ENCODE measurements at regions not wholly inside any gene's neighbourhood (a gene's known extent, or its start where the extent isn't known, plus 50 kb on each side); places are given as distances from the start of the nearest gene placed in this dataset.

DNA sequence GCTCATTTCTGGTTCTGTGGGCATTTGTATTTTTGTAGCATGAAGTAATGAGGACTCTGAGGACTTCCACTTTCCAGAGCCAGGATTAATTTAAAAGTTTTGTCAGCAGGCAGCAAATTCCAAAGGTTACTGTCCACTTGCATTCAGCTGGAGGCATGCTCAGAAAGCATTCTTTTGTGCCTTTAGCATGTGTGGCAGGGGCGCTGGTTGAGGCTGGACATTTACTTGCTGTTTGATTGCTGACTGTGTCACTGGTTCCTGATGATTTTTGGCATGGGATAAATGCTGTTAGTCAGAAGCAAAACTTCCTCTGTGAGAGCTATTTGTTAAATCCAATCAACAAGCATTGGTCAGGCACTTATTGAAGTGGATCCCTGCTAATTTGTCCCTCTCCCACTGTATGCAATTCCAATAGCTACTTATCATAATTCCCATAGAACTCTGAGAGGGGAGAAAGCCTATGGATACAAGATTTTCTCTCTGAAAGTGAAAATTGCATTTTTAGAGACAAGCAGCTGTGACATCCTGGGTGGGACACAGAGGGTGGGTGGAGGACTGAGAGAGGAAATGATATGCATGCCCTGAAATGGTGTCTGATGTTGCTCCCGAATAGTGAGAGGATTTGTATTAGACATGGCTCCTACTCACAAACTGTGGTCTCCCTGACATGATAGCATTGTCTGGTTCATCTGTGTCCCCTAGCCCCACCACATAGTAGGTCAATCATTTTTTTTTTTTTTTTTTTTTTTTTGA lies 161.2 kb upstream of the WDR11 start:
- DNase-seq (no peak), ATAC-seq (no peak)
- H3K4me3 ChIP-seq: no peak overlapping the region
- no peak overlapping the region for H3K27ac ChIP-seq
- no peaks in the 10 kb centered on the region for H3K36me3 ChIP-seq
- no peaks in the 10 kb centered on the region for H3K27me3 ChIP-seq
- intact Hi-C loops (cut with DNase I; ENCODE audit: low total_unique reads): no loop called here
- no peaks in the 10 kb centered on the region for H3K4me1 ChIP-seq
- TF ChIP-seq POLR2A (IDR thresholded peaks at IDR 0.05): no peak
- TF ChIP-seq, protein P1, sequence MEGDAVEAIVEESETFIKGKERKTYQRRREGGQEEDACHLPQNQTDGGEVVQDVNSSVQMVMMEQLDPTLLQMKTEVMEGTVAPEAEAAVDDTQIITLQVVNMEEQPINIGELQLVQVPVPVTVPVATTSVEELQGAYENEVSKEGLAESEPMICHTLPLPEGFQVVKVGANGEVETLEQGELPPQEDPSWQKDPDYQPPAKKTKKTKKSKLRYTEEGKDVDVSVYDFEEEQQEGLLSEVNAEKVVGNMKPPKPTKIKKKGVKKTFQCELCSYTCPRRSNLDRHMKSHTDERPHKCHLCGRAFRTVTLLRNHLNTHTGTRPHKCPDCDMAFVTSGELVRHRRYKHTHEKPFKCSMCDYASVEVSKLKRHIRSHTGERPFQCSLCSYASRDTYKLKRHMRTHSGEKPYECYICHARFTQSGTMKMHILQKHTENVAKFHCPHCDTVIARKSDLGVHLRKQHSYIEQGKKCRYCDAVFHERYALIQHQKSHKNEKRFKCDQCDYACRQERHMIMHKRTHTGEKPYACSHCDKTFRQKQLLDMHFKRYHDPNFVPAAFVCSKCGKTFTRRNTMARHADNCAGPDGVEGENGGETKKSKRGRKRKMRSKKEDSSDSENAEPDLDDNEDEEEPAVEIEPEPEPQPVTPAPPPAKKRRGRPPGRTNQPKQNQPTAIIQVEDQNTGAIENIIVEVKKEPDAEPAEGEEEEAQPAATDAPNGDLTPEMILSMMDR (IDR thresholded peaks at IDR 0.05 in 4 of 5, conservative IDR thresholded peaks at IDR 0.05 in 1 of 5): no peak
- no peaks in the 10 kb centered on the region for H3K9me3 ChIP-seq
- in situ Hi-C loops (cut with MboI; ENCODE audit: low sequenced_read_pairs in 4 of 4): no loop called here

DNA sequence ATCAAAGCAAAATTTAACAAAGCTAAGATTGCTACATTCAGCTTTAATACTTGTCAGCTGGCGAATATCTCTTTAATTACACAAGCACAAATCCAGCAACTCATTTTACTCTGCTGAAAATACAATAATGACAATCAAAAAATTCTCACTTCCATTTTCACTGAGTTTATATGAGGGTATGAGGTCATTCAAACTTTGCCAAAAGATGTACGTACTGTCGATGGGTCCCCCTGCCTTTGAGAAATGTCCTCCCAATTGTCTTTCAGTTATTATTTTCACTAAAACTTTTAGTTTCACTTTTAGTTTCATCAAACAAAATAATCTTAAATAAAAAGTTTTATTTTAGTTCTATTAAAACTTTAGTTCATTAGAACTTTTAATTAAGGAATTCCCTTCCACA lies 159.5 kb upstream of the WDR11 start:
- no peak for ATAC-seq
- no peak for DNase-seq
- in situ Hi-C loops (cut with MboI; ENCODE audit: low sequenced_read_pairs in 4 of 4) (no loop called here), intact Hi-C loops (cut with DNase I; ENCODE audit: low total_unique reads) (no loop called here)
- Histone ChIP-seq H3K4me3 (no peak overlapping the region), H3K27me3 (no peaks in the 10 kb centered on the region), H3K36me3 (no peaks in the 10 kb centered on the region), H3K27ac (no peak overlapping the region), H3K4me1 (no peaks in the 10 kb centered on the region), H3K9me3 (no peaks in the 10 kb centered on the region)
- no peak for TF ChIP-seq POLR2A (IDR thresholded peaks at IDR 0.05)
- TF ChIP-seq, protein P1 (IDR thresholded peaks at IDR 0.05 in 4 of 5, conservative IDR thresholded peaks at IDR 0.05 in 1 of 5): no peak

DNA sequence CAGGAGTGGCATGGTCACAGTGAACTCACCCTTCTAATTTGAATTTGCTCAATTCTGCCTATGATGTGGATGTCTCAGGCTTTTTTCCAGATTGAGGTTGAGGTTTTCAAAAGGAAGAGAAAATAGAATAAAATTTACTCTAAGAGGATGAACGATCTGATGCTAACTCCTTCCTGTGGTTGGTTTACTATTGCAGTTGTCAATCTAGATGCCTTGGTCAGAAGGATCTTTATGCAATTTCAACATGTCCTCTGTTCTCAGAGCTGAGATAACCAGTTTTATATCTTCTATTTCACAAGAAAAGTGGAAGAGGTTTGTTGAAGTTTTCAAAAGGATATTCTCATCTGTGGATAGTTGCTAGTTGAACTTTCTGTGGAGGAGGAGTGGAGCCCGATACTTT lies 150.7 kb upstream of the WDR11 start:
- H3K27ac ChIP-seq: no peak overlapping the region
- H3K27me3 ChIP-seq: no peaks in the 10 kb centered on the region
- H3K9me3 ChIP-seq: no peaks in the 10 kb centered on the region
- in situ Hi-C loops (cut with MboI; ENCODE audit: low sequenced_read_pairs in 4 of 4): no loop called here
- no peak for TF ChIP-seq POLR2A (IDR thresholded peaks at IDR 0.05)
- TF ChIP-seq, protein P1 (IDR thresholded peaks at IDR 0.05 in 4 of 5, conservative IDR thresholded peaks at IDR 0.05 in 1 of 5): no peak
- DNase-seq (no peak), ATAC-seq (no peak)
- H3K36me3 ChIP-seq: no peaks in the 10 kb centered on the region
- intact Hi-C loops (cut with DNase I; ENCODE audit: low total_unique reads): no loop called here
- H3K4me1 ChIP-seq: no peaks in the 10 kb centered on the region
- no peak overlapping the region for H3K4me3 ChIP-seq

DNA sequence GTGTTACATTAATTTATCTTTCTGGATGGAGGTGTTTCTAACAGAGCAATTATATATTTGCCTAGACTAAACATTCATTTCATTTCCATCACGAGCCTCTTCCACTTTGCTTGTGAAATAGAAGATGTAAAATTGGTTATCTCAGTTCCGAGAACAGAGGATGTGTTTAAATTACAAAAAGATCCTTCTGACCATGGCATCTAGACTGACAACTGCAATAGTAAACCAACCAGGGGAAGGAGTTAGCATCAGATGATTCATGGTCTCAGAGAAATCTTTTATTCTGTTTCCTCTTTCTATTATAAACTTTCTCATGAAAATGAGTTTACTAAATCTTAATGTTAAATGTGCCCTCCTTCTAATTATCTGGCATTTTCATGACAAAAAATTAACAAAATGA lies 149.8 kb upstream of the WDR11 start:
- DNase-seq: no peak
- in situ Hi-C loops (cut with MboI; ENCODE audit: low sequenced_read_pairs in 4 of 4) (no loop called here), intact Hi-C loops (cut with DNase I; ENCODE audit: low total_unique reads) (no loop called here)
- no peaks in the 10 kb centered on the region for H3K4me1 ChIP-seq
- no peak for TF ChIP-seq POLR2A (IDR thresholded peaks at IDR 0.05)
- TF ChIP-seq, protein P1 (IDR thresholded peaks at IDR 0.05 in 4 of 5, conservative IDR thresholded peaks at IDR 0.05 in 1 of 5): no peak
- H3K9me3 ChIP-seq: no peaks in the 10 kb centered on the region
- no peaks in the 10 kb centered on the region for H3K36me3 ChIP-seq
- H3K4me3 ChIP-seq: no peak overlapping the region
- no peak overlapping the region for H3K27ac ChIP-seq
- no peaks in the 10 kb centered on the region for H3K27me3 ChIP-seq
- no peak for ATAC-seq

DNA sequence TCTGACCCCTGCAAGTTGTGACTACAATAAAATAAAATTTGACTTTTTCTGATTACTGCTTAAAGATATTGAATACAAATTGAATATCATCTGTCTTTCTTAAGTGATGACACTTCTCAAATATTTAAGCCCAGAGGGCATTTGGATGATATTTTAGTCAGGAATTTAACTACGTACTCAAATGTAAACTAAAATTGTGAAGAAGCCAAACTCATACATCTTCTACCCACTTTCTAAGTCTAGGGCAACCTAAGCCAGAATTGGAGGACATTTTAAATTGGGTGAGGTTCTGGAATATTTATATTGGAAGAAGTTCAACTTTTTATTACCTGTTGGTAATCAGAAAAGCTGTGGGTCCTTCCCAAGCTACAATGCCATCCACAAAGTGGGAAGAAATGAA lies 149.1 kb upstream of the WDR11 start:
- Histone ChIP-seq H3K27me3 (no peaks in the 10 kb centered on the region), H3K9me3 (no peaks in the 10 kb centered on the region), H3K4me3 (no peak overlapping the region), H3K36me3 (no peaks in the 10 kb centered on the region), H3K4me1 (no peaks in the 10 kb centered on the region), H3K27ac (no peak overlapping the region)
- TF ChIP-seq, protein P1 (IDR thresholded peaks at IDR 0.05 in 4 of 5, conservative IDR thresholded peaks at IDR 0.05 in 1 of 5): no peak
- TF ChIP-seq POLR2A (IDR thresholded peaks at IDR 0.05): no peak
- in situ Hi-C loops (cut with MboI; ENCODE audit: low sequenced_read_pairs in 4 of 4) (no loop called here), intact Hi-C loops (cut with DNase I; ENCODE audit: low total_unique reads) (no loop called here)
- DNase-seq (no peak), ATAC-seq (no peak)

Data from gastrocnemius medialis (tissue), 4 donors.